Large intestine (tissue), 3 donors: ENCODE measurements at regions not wholly inside any gene's neighbourhood (a gene's known extent, or its start where the extent isn't known, plus 50 kb on each side); places are given as distances from the start of the nearest gene placed in this dataset.

Source experiments
- DNase-seq, 2 donors: peaks; one replicate each; pipeline versions ENCODE4 v3.0.0 to v3.0.0-alpha.2; 2013
- H3K27ac ChIP-seq: one replicate; pipeline ENCODE4 v1.5.1; 2013; ENCODE audit warnings: low read length
- H3K27me3 ChIP-seq: 2 replicates; pipeline ENCODE4 v1.6.1; 2013; ENCODE audit warnings: low read length; ENCODE audit not compliant: control insufficient read depth, insufficient read depth
- H3K36me3 ChIP-seq: 2 replicates; pipeline ENCODE4 v1.6.1; 2013; ENCODE audit warnings: low read length; ENCODE audit not compliant: control insufficient read depth, insufficient read depth
- H3K4me1 ChIP-seq: one replicate; pipeline ENCODE4 v1.6.1; 2013; ENCODE audit warnings: low read length; ENCODE audit not compliant: control insufficient read depth, insufficient read depth
- H3K4me3 ChIP-seq: one replicate; pipeline ENCODE4 v1.5.1; 2013; ENCODE audit warnings: low read length
- H3K9me3 ChIP-seq: one replicate; pipeline ENCODE4 v1.6.1; 2013; ENCODE audit warnings: mild to moderate bottlenecking, low read depth, low read length, moderate library complexity; ENCODE audit not compliant: control insufficient read depth
- WGBS: methylation state at CpG from one replicate; pipeline ENCODE4 v1.1.5; 2013; ENCODE audit warnings: low lambda C conversion rate; ENCODE audit not compliant: insufficient coverage; 5-methylcytosine and 5-hydroxymethylcytosine counted together

GRCh38 chr2:167398873-167399272 is 510.6 kb downstream of the XIRP2 start:
- no peak for DNase-seq
- no peak overlapping the region for H3K27ac ChIP-seq
- H3K9me3 ChIP-seq, result no peaks in the 10 kb centered on the region
- no peak overlapping the region for H3K4me3 ChIP-seq
- no CpG with 5 or more reads among the region's 3 CpGs for WGBS
- H3K36me3 ChIP-seq, result no peaks in the 10 kb centered on the region
- no peaks in the 10 kb centered on the region for H3K27me3 ChIP-seq
- no peaks in the 10 kb centered on the region for H3K4me1 ChIP-seq

DNA sequence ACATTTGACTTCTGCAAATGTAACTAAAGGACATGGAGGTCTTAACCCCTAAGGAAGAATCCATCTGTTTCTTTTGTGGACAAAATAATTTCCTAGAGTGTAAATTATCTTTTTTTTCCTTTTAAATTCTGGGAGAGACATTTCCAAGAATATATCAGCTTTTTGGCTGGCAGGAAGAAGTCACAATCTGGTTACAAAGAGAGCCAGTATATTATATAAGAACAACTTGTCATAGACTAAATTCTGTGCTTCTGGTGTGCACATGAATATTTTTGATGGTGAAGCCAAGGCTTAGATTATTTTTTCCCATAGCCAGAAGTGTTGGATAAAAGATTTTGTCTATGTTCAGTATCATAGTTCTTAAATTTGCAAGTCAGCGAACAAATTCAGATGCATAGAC is 500.6 kb downstream of the XIRP2 start:
- Histone ChIP-seq H3K36me3 (no peaks in the 10 kb centered on the region), H3K4me1 (no peaks in the 10 kb centered on the region), H3K4me3 (no peak overlapping the region), H3K27ac (no peak overlapping the region), H3K27me3 (no peaks in the 10 kb centered on the region), H3K9me3 (no peaks in the 10 kb centered on the region)
- 100% methylated on average over 1 of the region's 1 CpG for WGBS
- no peak for DNase-seq

DNA sequence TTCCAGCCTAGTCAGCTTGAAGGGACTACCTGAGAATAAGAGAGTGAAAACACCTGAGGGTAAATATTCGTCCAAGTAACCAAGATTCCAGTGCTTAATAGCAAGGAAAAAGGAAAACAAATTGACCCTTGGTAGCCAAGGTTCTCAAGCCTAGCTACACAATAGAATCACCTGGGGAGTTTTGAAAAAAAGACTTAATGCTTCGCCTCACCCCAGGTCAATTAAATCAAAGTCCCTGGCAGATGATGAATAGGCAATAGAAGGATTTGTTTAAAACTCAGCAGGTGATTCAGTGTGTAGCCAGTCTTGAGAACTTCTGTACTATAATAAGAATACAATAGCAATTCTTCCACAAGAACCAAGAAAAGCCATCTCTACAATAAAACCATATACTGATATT is 500.2 kb downstream of the XIRP2 start:
- H3K4me3 ChIP-seq, result no peak overlapping the region
- WGBS, result no CpG with 5 or more reads among the region's 2 CpGs
- H3K36me3 ChIP-seq, result no peaks in the 10 kb centered on the region
- H3K9me3 ChIP-seq, result no peaks in the 10 kb centered on the region
- H3K4me1 ChIP-seq, result no peaks in the 10 kb centered on the region
- no peaks in the 10 kb centered on the region for H3K27me3 ChIP-seq
- no peak overlapping the region for H3K27ac ChIP-seq
- no peak for DNase-seq

- Histone ChIP-seq H3K27ac (no peak overlapping the region), H3K4me3 (no peak overlapping the region), H3K9me3 (no peaks in the 10 kb centered on the region), H3K27me3 (no peaks in the 10 kb centered on the region), H3K36me3 (no peaks in the 10 kb centered on the region), H3K4me1 (no peaks in the 10 kb centered on the region)
- no peak for DNase-seq
- WGBS, result 100% methylated on average over 1 of the region's 4 CpGs
These were observed 498.4 kb downstream of the XIRP2 start for GRCh38 chr2:167386694-167387093.

GRCh38 chr2:167383610-167384194 is 495.4 kb downstream of the XIRP2 start:
- no peak overlapping the region for H3K4me3 ChIP-seq
- H3K9me3 ChIP-seq, result no peaks in the 10 kb centered on the region
- DNase-seq, result no peak
- H3K27ac ChIP-seq, result no peak overlapping the region
- 90% methylated on average over 5 of the region's 8 CpGs for WGBS
- H3K4me1 ChIP-seq, result no peaks in the 10 kb centered on the region
- no peaks in the 10 kb centered on the region for H3K27me3 ChIP-seq
- H3K36me3 ChIP-seq, result no peaks in the 10 kb centered on the region

DNA sequence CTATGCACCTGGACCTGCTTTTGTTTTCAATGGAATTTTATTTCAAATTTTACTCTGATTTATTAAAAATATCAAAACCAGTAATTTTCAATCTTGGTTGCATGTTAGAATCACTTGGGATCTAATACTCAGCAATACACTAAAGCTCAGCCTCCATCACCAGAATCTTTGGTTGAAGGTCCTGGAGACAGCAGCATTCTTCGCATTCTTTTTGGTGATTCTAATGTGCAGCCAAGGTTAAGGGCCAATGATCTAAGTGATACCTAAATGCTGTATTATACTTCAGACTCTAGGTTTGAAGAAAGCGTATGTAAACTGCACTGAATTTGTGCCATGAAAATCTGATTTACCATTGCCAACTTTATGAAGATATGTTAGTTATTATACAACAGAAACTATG is 493.1 kb downstream of the XIRP2 start:
- H3K36me3 ChIP-seq, result no peaks in the 10 kb centered on the region
- no peak for DNase-seq
- no peak overlapping the region for H3K27ac ChIP-seq
- no CpG with 5 or more reads among the region's 2 CpGs for WGBS
- no peak overlapping the region for H3K4me3 ChIP-seq
- no peaks in the 10 kb centered on the region for H3K4me1 ChIP-seq
- no peaks in the 10 kb centered on the region for H3K9me3 ChIP-seq
- H3K27me3 ChIP-seq, result no peaks in the 10 kb centered on the region

GRCh38 chr2:167380555-167380954 is 492.3 kb downstream of the XIRP2 start:
- Histone ChIP-seq H3K4me1 (no peaks in the 10 kb centered on the region), H3K27me3 (no peaks in the 10 kb centered on the region), H3K36me3 (no peaks in the 10 kb centered on the region), H3K4me3 (no peak overlapping the region), H3K27ac (no peak overlapping the region), H3K9me3 (no peaks in the 10 kb centered on the region)
- 100% methylated on average over 1 of the region's 4 CpGs for WGBS
- no peak for DNase-seq

DNA sequence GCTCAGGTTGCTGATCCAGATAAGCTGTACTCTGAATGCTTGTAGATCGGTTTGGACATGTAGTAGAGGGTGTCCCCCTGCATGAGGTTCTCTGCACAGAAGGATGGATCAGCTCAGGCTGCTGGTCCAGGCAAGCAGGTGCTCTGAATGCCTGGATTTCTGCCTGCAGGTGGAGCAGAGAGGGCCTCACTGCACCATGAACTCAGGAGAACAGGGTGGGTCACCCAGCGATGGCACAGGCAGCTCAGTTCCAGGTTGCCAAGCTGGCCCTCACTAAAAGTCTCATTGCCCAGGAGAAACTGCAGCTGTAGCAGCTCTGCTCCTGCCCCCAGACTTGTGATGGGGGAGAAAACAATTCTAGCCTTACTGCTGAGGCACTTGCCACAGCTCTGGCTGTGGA is 491.8 kb downstream of the XIRP2 start:
- no peaks in the 10 kb centered on the region for H3K36me3 ChIP-seq
- DNase-seq, result no peak
- H3K4me1 ChIP-seq, result no peaks in the 10 kb centered on the region
- H3K27me3 ChIP-seq, result no peaks in the 10 kb centered on the region
- no peaks in the 10 kb centered on the region for H3K9me3 ChIP-seq
- H3K4me3 ChIP-seq, result no peak overlapping the region
- no peak overlapping the region for H3K27ac ChIP-seq
- no CpG with 5 or more reads among the region's 2 CpGs for WGBS

GRCh38 chr2:167369083-167369482 is 480.8 kb downstream of the XIRP2 start:
- WGBS, result no CpG with 5 or more reads among the region's 1 CpG
- Histone ChIP-seq H3K36me3 (no peaks in the 10 kb centered on the region), H3K4me1 (no peaks in the 10 kb centered on the region), H3K27me3 (no peaks in the 10 kb centered on the region), H3K4me3 (no peak overlapping the region), H3K9me3 (no peaks in the 10 kb centered on the region), H3K27ac (no peak overlapping the region)
- DNase-seq, result no peak

DNA sequence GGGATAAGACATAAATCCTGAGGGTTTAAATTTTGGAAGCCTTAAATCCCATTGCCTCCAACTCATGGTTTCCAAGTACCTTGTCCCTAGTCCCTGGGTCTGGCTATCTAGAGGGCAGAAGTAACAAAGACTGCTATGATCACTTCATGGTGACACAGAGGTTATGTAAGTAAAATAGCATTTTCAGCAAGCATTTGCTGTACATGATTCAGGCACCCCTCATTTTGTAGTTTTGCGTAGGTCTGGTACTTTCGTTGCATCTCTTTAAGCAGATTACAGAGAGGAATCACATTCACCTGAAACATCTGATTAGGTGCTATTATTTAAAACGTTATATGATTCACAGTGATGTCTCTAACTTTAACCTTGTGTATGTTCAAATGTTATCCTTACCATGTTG is 480.1 kb downstream of the XIRP2 start:
- Histone ChIP-seq H3K36me3 (no peaks in the 10 kb centered on the region), H3K9me3 (no peaks in the 10 kb centered on the region), H3K4me1 (no peaks in the 10 kb centered on the region), H3K4me3 (no peak overlapping the region), H3K27ac (no peak overlapping the region), H3K27me3 (no peaks in the 10 kb centered on the region)
- WGBS, result no CpG with 5 or more reads among the region's 3 CpGs
- no peak for DNase-seq

- Histone ChIP-seq H3K9me3 (no peaks in the 10 kb centered on the region), H3K36me3 (no peaks in the 10 kb centered on the region), H3K27me3 (no peaks in the 10 kb centered on the region), H3K4me3 (no peak overlapping the region), H3K4me1 (no peaks in the 10 kb centered on the region), H3K27ac (no peak overlapping the region)
- WGBS, result 67% methylated on average over 1 of the region's 1 CpG
- DNase-seq, result no peak
These were observed 476.9 kb downstream of the XIRP2 start for GRCh38 chr2:167365216-167365615.
